Fibroblast of villous mesenchyme (primary cell): ENCODE measurements at regions not wholly inside any gene's neighbourhood (a gene's known extent, or its start where the extent isn't known, plus 50 kb on each side); places are given as distances from the start of the nearest gene placed in this dataset.

Experiments used
- DNase-seq: peaks from one replicate; pipeline ENCODE4 v3.0.0-alpha.2; 2010; ENCODE audit warnings: low read depth
- H3K4me3 ChIP-seq: 2 replicates; pipeline ENCODE4 v1.5.1; 2011; ENCODE audit warnings: low read depth, mild to moderate bottlenecking, low read length
- TF ChIP-seq, protein P1 (sequence below): IDR thresholded peaks from 2 replicates; pipeline ENCODE4 v1.5.1; 2012; ENCODE audit warnings: low read depth, mild to moderate bottlenecking, low read length; ENCODE audit not compliant: insufficient read depth

DNA sequence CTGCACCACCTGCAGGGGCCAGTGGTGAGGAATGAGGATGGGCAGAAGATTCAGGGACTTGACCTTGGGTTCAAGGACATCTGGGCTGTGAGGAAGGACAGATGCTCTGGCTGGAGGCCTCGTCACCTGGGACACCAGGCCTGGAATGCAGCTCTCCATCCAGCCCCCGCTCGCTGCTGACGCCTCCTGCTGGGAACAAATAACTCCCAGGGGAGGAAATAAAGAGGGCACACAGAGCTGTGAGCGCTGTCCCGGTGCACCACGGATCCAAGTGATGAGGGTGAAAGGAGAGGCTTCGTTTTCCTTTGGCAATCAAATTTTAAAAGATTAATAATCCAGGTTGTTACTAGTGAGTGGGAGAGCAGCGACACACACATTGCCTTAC, 368.0 kb upstream of the MYT1L start:
- TF ChIP-seq, protein P1, sequence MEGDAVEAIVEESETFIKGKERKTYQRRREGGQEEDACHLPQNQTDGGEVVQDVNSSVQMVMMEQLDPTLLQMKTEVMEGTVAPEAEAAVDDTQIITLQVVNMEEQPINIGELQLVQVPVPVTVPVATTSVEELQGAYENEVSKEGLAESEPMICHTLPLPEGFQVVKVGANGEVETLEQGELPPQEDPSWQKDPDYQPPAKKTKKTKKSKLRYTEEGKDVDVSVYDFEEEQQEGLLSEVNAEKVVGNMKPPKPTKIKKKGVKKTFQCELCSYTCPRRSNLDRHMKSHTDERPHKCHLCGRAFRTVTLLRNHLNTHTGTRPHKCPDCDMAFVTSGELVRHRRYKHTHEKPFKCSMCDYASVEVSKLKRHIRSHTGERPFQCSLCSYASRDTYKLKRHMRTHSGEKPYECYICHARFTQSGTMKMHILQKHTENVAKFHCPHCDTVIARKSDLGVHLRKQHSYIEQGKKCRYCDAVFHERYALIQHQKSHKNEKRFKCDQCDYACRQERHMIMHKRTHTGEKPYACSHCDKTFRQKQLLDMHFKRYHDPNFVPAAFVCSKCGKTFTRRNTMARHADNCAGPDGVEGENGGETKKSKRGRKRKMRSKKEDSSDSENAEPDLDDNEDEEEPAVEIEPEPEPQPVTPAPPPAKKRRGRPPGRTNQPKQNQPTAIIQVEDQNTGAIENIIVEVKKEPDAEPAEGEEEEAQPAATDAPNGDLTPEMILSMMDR, result no peak
- no peak for DNase-seq

DNA sequence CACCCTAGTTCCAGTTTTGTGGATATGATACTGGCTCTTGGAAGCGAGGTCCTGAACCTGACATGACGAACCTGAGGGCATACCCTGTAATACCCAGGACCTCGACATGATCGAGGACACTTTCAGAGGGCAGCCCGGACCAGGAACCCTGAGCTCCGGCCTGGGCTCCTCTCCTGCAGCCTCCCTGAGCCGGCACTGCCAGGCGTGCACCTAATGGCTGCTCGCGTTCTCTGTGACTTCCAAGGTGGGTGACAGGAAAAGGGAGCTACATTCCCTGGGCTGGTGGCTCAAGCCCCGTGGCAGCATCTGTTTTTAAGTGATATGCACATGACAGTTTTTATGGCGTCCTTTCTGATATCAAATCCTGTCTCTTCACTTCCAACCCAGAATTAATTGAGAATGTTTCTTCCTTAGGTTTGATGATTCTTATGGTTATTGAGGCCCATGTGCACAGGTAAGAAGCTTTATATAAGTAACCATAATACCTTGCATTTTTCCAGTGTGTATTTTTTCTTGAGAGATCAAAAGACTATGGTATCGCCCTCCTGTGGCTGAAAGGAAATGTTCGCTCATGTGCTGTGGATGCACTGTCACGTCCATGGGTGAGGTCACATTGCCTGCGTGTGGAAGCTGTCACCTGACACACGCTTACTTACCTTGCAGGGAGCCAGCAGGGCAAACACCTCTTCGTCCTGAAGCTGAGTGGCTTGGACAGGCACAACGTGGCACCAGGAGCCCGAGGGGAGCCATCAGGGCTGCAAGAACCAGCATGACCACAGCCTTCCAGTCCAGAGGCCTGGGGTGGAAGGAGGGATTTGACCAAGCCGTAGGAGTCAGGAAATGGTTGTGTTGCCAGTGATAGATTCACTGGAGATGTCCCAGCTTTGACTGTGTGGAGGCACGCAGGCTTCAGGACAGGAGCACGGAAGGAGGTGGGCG, 367.4 kb upstream of the MYT1L start:
- TF ChIP-seq, protein P1, result no peak
- H3K4me3 ChIP-seq, result no peak overlapping the region
- no peak for DNase-seq

More for the DNA sequence above, 368.0 kb upstream of the MYT1L start:
- no peak overlapping the region for H3K4me3 ChIP-seq

DNA sequence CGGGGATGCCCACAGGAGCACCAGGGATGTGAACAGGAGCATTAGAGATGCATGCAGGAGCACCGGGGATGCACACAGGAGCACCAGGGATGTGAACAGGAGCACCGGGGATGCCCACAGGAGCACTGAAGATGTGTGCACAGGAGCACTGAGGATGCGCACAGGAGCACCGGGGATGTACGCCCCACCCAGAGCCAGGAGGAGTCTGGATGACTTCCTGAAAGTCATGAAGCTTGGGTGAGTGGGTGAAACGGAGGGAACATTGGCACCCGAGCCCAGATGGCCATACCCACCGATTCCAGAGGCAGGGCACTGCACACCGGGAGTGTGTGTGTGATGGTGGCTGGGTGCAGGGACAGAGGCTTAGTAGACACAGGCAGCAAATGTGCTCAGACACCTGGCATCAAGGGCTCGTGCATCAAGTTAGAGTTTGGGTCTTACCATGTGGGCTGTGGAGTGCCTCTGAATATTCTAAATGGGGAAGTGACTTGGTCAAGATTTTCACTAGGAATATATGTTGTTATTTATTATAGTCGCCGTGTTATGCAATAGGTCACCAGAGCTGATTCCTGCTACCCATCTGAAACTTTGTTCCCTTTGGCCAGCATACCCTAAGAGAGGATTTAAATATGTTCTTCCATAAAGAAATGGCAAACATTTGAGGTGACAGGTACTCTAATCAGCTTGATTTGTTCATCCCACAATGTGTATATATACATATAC, 365.8 kb upstream of the MYT1L start:
- TF ChIP-seq, protein P1, result no peak
- no peak for DNase-seq
- no peak overlapping the region for H3K4me3 ChIP-seq

DNA sequence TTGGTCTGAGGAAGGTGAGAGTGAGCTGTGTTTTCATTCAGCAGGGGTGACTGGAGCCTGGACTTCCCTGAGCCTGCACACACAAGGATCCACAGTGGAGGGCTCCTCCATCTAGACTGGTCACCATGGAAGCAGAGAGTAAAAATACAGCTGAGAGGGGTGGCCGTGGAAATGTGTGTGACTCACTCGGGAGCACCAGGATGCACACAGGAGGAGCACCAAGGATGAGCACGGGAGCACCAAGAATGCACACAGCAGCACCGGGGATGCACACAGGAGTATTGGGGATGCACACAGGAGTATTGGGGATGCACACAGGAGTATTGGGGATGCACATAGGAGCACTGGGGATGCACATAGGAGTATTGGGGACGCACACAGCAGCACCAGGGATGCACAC, 365.2 kb upstream of the MYT1L start:
- DNase-seq, result no peak
- H3K4me3 ChIP-seq, result no peak overlapping the region
- TF ChIP-seq, protein P1, result no peak

DNA sequence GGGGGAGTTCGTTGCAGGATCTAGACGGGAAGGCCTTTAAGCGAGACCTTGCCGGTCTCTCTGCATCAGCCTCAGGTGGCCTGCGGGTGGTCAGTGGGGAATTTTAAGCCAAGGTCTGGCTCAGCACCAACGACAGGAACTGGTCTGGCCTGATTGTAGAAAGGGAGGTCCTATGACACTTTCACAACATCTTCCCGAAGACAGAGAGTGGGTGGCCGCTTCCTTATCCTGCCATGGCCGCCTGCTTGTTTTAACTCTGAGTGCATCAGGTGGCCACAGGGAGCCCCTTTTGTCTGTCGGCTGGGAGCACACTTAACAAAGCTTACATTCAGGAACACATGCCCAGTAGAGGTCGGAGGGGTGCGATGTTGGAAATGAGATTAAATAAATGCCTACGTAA, 363.7 kb upstream of the MYT1L start:
- TF ChIP-seq, protein P1, result no peak
- no peak for DNase-seq

DNA sequence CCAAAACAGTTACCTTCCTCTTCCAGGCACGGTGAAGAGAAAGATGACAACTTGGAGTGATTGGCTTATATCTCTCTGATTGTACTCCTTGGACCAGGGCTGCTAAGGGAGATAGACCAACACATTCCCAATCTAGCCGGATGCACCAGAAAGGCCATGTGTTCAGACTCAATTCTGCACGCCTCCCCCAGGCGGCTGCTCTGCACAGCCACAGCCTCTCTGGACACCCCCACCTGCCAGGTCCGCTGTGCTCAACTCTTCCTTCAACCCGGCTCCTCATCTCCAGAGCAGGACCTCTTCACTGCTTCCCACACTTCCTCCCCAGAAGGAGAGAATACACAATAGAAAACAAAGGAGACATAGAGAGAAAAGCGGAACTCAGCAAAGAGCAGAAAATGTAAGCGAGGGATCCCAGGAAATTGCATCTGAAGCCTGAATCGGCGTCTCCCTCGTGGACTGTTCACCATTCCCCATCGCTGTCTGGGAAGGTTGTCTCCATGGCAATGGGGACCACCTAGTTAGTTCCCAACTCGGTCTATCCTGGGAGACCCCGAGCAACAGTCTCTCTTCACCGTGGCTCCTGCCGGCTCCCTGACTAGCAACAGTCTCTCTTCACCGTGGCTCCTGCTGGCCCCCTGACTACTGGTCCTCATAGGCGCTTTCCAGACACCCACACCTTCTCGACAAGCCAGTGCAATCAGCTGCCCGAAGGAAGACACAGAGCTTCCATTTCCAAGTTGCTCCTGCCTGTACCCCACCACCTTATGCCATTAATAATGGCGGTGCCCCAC, 361.7 kb upstream of the MYT1L start:
- DNase-seq, result no peak
- TF ChIP-seq, protein P1, result no peak
- no peak overlapping the region for H3K4me3 ChIP-seq

More for the DNA sequence above, 363.7 kb upstream of the MYT1L start:
- H3K4me3 ChIP-seq, result no peak overlapping the region
